SH-SY5Y (cell line): ENCODE measurements at regions not wholly inside any gene's neighbourhood (a gene's known extent, or its start where the extent isn't known, plus 50 kb on each side); places are given as distances from the start of the nearest gene placed in this dataset.

Experiments
- GATA2 ChIP-seq: IDR thresholded peaks from 2 replicates; pipeline ENCODE4 v1.6.1; 2011; ENCODE audit warnings: mild to moderate bottlenecking, low read depth, low read length
- GATA3 ChIP-seq: IDR thresholded peaks from 2 replicates; pipeline ENCODE4 v1.6.1; 2011; ENCODE audit warnings: low read depth, mild to moderate bottlenecking, low read length, moderate library complexity

DNA sequence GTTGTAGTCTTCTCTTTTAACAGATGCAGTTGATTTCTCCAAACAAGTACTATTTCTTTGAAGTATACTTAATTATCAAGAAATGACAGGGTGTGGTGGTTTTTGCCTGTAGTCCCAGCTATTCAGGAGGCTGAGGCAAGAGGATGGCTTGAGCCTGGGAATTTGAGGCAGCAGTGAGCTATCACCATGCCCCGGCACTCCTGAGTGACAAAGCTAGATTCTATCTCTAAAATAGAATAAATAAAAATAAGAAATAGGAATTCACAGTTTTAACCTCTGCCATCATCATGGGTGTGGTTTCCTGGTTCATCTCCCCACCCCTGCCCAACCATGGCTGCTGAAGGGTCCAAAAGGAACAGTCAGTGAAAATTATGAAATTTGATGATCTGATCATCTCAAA, 290.2 kb upstream of the FLRT2 start:
- no peak for TF ChIP-seq GATA2
- no peak for TF ChIP-seq GATA3
